Suprapubic skin (tissue), 4 donors: ENCODE measurements at regions not wholly inside any gene's neighbourhood (a gene's known extent, or its start where the extent isn't known, plus 50 kb on each side); places are given as distances from the start of the nearest gene placed in this dataset.

Experiments
- CTCF ChIP-seq, 2 donors: fragments of 200-600 bp in 1 of 2; fragments of 450-650 bp in 1 of 2; sonication (generic) in 1 of 2; IDR thresholded peaks; one replicate each; pipeline ENCODE4 v1.5.1; 2016 to 2019; ENCODE audit warnings: antibody characterized with exemption in 2 of 2, mild to moderate bottlenecking in 1 of 2, moderate library complexity in 1 of 2
- POLR2A ChIP-seq, 2 donors: fragments of 450-650 bp; IDR thresholded peaks; one replicate each; pipeline ENCODE4 v1.6.1; 2017; ENCODE audit warnings: antibody characterized with exemption in 2 of 2, mild to moderate bottlenecking in 2 of 2, moderate library complexity in 2 of 2
- POLR2AphosphoS5 ChIP-seq, 3 donors: sonication (generic); formaldehyde crosslinking; IDR thresholded peaks; one replicate each; pipeline ENCODE4 v1.6.1; 2017; ENCODE audit warnings: antibody characterized with exemption in 3 of 3

- no peak for TF ChIP-seq CTCF (IDR thresholded peaks at IDR 0.05)
- TF ChIP-seq POLR2AphosphoS5 (IDR thresholded peaks at IDR 0.05), result no peak
- TF ChIP-seq POLR2A (IDR thresholded peaks at IDR 0.05), result no peak
Measured at GRCh38 chr9:96073531-96074480, 198.3 kb downstream of the ERCC6L2 start.
